NB4 (cell line): ENCODE measurements at regions not wholly inside any gene's neighbourhood (a gene's known extent, or its start where the extent isn't known, plus 50 kb on each side); places are given as distances from the start of the nearest gene placed in this dataset.

Experiments
- DNase-seq: peaks from one replicate; pipeline ENCODE4 v3.0.0; 2010; ENCODE audit warnings: low read depth
- H3K4me3 ChIP-seq: one replicate; pipeline ENCODE4 v1.5.1; 2011; ENCODE audit warnings: mild to moderate bottlenecking, low read depth, low read length, moderate library complexity
- MYC ChIP-seq: IDR thresholded peaks from 2 replicates; pipeline ENCODE4 v1.6.1; 2011; ENCODE audit warnings: low read depth, low read length
- POLR2A ChIP-seq: IDR thresholded peaks from 2 replicates; pipeline ENCODE4 v1.6.1; 2011; ENCODE audit warnings: mild to moderate bottlenecking; ENCODE audit not compliant: insufficient read length; ENCODE audit errors: extremely low read depth
- TF ChIP-seq, protein P1 (sequence below): IDR thresholded peaks from 2 replicates; pipeline ENCODE4 v1.6.1; 2011; ENCODE audit warnings: low read depth, low read length
- TF ChIP-seq, protein P2 (sequence below): IDR thresholded peaks from one replicate; pipeline ENCODE4 v1.5.1; 2012; ENCODE audit warnings: low read depth, low read length

DNA sequence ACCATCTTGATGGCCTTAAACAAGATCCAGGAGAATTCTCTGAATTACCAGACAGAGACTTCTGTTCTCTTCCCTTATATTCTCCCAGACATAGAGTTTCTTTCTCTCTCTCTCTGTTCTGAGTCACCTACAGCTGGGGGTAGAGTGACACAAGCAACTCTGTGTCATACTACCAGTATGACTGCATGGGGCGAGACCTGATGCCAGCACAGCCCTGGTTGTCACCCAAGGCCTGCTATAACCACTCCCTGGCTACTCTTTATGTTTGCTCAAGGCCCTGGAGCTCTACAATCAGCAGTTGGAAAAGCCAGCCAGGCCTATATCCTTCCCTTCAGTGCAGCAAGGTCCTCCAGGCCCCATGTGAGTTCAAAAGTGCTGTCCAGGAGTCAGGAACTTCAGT, 114.2 kb upstream of the TENT5D start:
- DNase-seq: no peak
- no peak for TF ChIP-seq POLR2A
- TF ChIP-seq, protein P1, sequence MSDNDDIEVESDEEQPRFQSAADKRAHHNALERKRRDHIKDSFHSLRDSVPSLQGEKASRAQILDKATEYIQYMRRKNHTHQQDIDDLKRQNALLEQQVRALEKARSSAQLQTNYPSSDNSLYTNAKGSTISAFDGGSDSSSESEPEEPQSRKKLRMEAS: no peak
- TF ChIP-seq MYC: no peak
- TF ChIP-seq, protein P2, sequence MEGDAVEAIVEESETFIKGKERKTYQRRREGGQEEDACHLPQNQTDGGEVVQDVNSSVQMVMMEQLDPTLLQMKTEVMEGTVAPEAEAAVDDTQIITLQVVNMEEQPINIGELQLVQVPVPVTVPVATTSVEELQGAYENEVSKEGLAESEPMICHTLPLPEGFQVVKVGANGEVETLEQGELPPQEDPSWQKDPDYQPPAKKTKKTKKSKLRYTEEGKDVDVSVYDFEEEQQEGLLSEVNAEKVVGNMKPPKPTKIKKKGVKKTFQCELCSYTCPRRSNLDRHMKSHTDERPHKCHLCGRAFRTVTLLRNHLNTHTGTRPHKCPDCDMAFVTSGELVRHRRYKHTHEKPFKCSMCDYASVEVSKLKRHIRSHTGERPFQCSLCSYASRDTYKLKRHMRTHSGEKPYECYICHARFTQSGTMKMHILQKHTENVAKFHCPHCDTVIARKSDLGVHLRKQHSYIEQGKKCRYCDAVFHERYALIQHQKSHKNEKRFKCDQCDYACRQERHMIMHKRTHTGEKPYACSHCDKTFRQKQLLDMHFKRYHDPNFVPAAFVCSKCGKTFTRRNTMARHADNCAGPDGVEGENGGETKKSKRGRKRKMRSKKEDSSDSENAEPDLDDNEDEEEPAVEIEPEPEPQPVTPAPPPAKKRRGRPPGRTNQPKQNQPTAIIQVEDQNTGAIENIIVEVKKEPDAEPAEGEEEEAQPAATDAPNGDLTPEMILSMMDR: no peak
- H3K4me3 ChIP-seq: no peak overlapping the region

DNA sequence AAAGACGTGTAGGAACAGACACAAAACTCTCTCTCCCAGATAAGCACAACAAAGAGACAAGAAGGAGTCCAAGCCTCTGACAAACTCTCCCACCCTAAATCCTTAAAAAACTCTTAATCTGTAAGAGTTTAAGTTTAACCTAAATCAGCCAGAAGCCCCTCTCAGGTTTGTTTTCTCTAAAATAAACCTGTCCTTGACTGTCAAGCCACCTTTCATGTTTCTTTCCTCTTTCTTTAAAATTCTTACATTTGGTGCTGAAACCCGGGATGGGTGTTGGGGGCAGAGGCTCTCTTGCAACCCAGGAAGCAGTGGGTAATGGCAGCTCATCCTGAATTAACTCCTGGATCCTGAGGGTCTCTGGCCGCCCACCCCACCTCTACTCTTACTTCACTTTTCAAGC, 107.8 kb upstream of the TENT5D start:
- DNase-seq: no peak
- TF ChIP-seq, protein P1: no peak
- no peak for TF ChIP-seq MYC
- TF ChIP-seq, protein P2: no peak
- TF ChIP-seq POLR2A: no peak
- no peak overlapping the region for H3K4me3 ChIP-seq

DNA sequence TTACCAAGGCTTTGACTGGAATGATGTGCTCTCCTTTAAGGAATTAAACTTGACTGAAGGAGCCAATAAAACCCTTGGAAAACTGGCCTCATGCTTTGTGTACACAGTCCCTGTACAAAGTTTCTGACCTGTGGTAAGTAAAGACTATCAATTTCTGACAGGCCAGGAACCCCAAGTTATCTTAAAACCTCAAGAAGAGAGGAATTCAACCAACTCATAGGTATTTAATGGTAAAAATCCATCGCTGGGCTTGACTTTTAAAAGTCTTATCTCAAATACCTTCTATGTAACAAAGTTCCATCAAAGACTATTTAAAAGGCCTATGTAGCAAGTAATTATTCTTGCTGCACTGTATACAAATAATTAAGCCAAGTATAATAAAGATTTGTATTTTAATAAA, 103.7 kb upstream of the TENT5D start:
- TF ChIP-seq MYC: no peak
- TF ChIP-seq, protein P1: no peak
- no peak for TF ChIP-seq POLR2A
- TF ChIP-seq, protein P2: no peak
- no peak overlapping the region for H3K4me3 ChIP-seq
- no peak for DNase-seq

DNA sequence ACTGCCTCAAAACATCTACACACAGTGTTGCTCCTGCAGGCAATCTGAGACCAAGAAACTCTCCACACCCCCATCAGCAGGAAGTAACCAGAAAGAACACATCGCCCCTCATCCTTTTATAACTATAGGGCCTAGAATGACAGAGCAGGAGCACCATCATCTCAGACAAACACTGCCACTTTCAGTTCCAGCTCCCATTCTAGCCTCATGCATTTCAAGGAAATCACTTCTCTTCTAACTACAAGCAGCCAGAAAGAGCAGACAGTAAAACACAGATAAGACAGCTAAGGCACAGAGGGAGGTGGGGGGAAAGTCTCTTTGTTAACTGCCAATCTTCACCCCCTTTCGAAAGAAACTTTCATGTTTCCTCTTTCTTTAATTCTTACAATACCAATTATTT, 102.6 kb upstream of the TENT5D start:
- TF ChIP-seq, protein P1: no peak
- TF ChIP-seq, protein P2: no peak
- TF ChIP-seq MYC: no peak
- no peak for TF ChIP-seq POLR2A
- no peak overlapping the region for H3K4me3 ChIP-seq
- no peak for DNase-seq

DNA sequence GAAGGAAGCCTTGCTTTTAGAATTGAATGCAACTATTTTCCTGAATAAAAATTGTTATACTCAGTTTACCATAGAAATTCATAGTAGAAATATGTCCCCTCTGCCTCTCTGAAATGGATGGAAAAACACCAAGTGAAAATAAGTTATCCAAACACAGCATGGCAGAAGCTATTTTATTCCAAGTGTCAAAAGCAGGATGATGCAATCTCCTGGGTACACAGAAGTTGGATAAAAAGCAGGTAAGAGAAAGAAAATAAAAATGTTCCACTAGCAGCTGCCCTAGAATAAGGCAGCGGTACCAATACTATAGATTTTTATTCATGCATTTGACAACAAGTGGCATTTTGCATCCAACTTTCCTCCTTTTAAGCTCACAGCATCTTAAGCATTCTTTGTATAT, 89.0 kb upstream of the TENT5D start:
- no peak overlapping the region for H3K4me3 ChIP-seq
- DNase-seq: no peak
- TF ChIP-seq, protein P2: no peak
- TF ChIP-seq, protein P1: no peak
- TF ChIP-seq POLR2A (no peak), MYC (no peak)

DNA sequence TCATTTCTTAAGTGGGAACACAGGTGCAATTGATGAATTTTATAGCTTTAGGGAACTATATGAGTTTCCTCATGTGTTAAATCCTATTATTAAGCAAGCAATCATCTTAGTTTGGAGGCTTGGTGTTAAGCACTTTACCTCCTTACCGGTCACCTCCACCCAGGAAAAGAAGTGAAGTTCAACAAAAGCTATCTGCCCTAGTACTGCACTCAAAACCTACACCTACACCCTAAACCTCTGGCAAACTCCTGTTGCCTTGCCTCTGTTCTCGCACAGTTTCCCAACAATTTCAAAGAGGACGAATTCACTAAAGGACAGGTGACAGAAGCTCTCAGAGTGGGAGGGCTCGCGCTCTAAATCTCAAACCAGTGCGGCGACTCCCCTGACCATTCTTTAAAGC, 85.7 kb upstream of the TENT5D start:
- TF ChIP-seq POLR2A (no peak), MYC (no peak)
- TF ChIP-seq, protein P2: no peak
- TF ChIP-seq, protein P1: no peak
- DNase-seq: no peak
- H3K4me3 ChIP-seq: no peak overlapping the region
